GM23248 (cell line): ENCODE measurements at regions not wholly inside any gene's neighbourhood (a gene's known extent, or its start where the extent isn't known, plus 50 kb on each side); places are given as distances from the start of the nearest gene placed in this dataset.

Source experiments
- EZH2 ChIP-seq: fragments of 200-600 bp; sonication (generic); IDR thresholded peaks from 2 replicates; pipeline ENCODE4 v1.6.1; 2018; ENCODE audit warnings: antibody characterized with exemption, mild to moderate bottlenecking; ENCODE audit not compliant: insufficient read depth, poor library complexity, severe bottlenecking
- EZH2phosphoT487 ChIP-seq: fragments of 200-600 bp; sonication (generic); IDR thresholded peaks from 2 replicates; pipeline ENCODE4 v1.6.1; 2018; ENCODE audit warnings: antibody characterized with exemption, moderate library complexity, mild to moderate bottlenecking, low read depth; ENCODE audit not compliant: insufficient read depth

DNA sequence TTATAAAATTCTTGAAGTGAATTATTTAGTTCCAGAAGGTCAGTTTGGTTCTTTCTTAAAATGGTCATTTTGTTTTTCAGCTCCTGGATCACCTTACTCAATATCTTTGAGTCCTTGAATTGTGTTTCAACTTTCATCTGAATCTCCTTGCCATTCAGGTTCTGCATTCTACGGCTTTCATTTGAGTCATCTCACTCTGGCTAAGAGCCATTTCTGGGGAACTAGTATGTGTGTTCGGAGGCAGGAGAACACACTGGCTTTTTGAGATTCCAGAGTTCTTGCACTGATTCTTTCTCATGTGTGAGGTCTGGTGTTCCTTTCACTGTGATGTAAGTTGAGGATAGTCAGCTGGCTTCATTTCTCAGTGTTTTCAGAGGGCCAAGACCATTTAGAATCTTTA lies 708.4 kb upstream of the FRG1 start:
- TF ChIP-seq EZH2, result no peak
- TF ChIP-seq EZH2phosphoT487, result no peak
